SK-N-SH (cell line): ENCODE measurements at regions not wholly inside any gene's neighbourhood (a gene's known extent, or its start where the extent isn't known, plus 50 kb on each side); places are given as distances from the start of the nearest gene placed in this dataset.
A peak's percentile ranks its signal among the peaks of the same experiment; 100 is the strongest.

Source experiments
- CTCF ChIA-PET: fragments of 300-600, 350-600 bp; formaldehyde crosslinking; extraction: SDS; loops from one replicate; lab custom pipeline; 2021; lab: Yijun Ruan, JAX
- POLR2A ChIA-PET: fragments of 350-600 bp; sonication (Branson Sonifier 250); formaldehyde crosslinking; extraction: SDS; loops from one replicate; lab custom pipeline; 2020; ENCODE audit warnings: antibody characterized with exemption, inconsistent platforms; lab: Yijun Ruan, JAX
- DNase-seq: peaks from one replicate; pipeline ENCODE4 v3.0.0; 2012
- H2AFZ ChIP-seq: fragments of 200-600 bp; sonication (generic); 2 replicates; pipeline ENCODE4 v1.8.1; 2016; ENCODE audit warnings: antibody characterized with exemption, mild to moderate bottlenecking, low read depth
- H3F3A ChIP-seq: fragments of 200-600 bp; sonication (generic); replicated peaks from 2 replicates; pipeline ENCODE3; 2016; ENCODE audit warnings: antibody characterized with exemption, mild to moderate bottlenecking; ENCODE audit not compliant: insufficient read depth
- H3K27ac ChIP-seq, 2 experiments: fragments of 200-500 bp in 1 of 2; fragments of 200-600 bp in 1 of 2; sonication (Bioruptor generic) in 1 of 2; sonication (generic), shearing (Covaris generic) in 1 of 2; 2 replicates each; pipeline versions ENCODE4 v1.5.1 to v1.6.1; 2014 to 2016; ENCODE audit warnings: low read depth in 2 of 2, inconsistent platforms in 1 of 2, low read length in 1 of 2, mild to moderate bottlenecking in 1 of 2, mixed read lengths in 1 of 2
- H3K27me3 ChIP-seq: fragments of 200-600 bp; sonication (generic), shearing (Covaris generic); 2 replicates; pipeline ENCODE4 v1.6.1; 2016; ENCODE audit warnings: mixed run types; ENCODE audit not compliant: insufficient read depth
- H3K36me3 ChIP-seq, 2 experiments: fragments of 200-500 bp in 1 of 2; fragments of 200-600 bp in 1 of 2; sonication (Bioruptor generic) in 1 of 2; sonication (generic) in 1 of 2; replicated peaks in 1 of 2; 2 replicates each; pipeline versions ENCODE3 to v1.5.1; 2014 to 2016; ENCODE audit warnings: low read length in 1 of 2, mild to moderate bottlenecking in 1 of 2; ENCODE audit not compliant: insufficient read depth in 2 of 2, control insufficient read depth in 1 of 2
- H3K4me1 ChIP-seq, 2 experiments: fragments of 200-500 bp in 1 of 2; fragments of 200-600 bp in 1 of 2; sonication (Bioruptor generic) in 1 of 2; sonication (generic), shearing (Covaris generic) in 1 of 2; 2 replicates each; pipeline versions ENCODE4 v1.5.1 to v1.6.1; 2014 to 2016; ENCODE audit warnings: low read depth in 1 of 2, low read length in 1 of 2, mixed run types in 1 of 2; ENCODE audit not compliant: insufficient read depth in 2 of 2, control insufficient read depth in 1 of 2
- H3K4me2 ChIP-seq: fragments of 200-600 bp; sonication (generic), shearing (Covaris generic); 2 replicates; pipeline ENCODE4 v1.6.1; 2017; ENCODE audit warnings: mixed run types
- H3K4me3 ChIP-seq, 2 experiments: fragments of 200-500 bp in 1 of 2; fragments of 200-600 bp in 1 of 2; sonication (Bioruptor generic) in 1 of 2; sonication (generic), shearing (Covaris generic) in 1 of 2; 2 replicates each; pipeline versions ENCODE4 v1.5.1 to v1.8.1; 2014 to 2016; ENCODE audit warnings: low read depth in 2 of 2, inconsistent platforms in 1 of 2, low read length in 1 of 2, mild to moderate bottlenecking in 1 of 2, mixed read lengths in 1 of 2, moderate library complexity in 1 of 2
- H3K79me2 ChIP-seq: fragments of 200-600 bp; sonication (generic); 2 replicates; pipeline ENCODE4 v1.8.1; 2017; ENCODE audit warnings: mild to moderate bottlenecking; ENCODE audit not compliant: insufficient read depth
- H3K9ac ChIP-seq: fragments of 200-600 bp; sonication (generic); 2 replicates; pipeline ENCODE4 v1.6.1; 2017; ENCODE audit warnings: mixed run types
- H3K9me2 ChIP-seq: fragments of 200-600 bp; sonication (generic); 2 replicates; pipeline ENCODE4 v1.6.1; 2017; ENCODE audit warnings: mixed run types
- H3K9me3 ChIP-seq: fragments of 200-600 bp; sonication (generic); 2 replicates; pipeline ENCODE4 v1.6.1; 2017; ENCODE audit warnings: mixed run types, mild to moderate bottlenecking, moderate library complexity
- H4K20me1 ChIP-seq: fragments of 200-600 bp; sonication (generic); 2 replicates; pipeline ENCODE4 v1.6.1; 2017; ENCODE audit warnings: mild to moderate bottlenecking, mixed run types; ENCODE audit not compliant: insufficient read depth
- EZH2phosphoT487 ChIP-seq: fragments of 200-600 bp; sonication (generic); IDR thresholded peaks from 2 replicates; pipeline ENCODE4 v1.6.1; 2017; ENCODE audit warnings: low read depth, mixed run types, mild to moderate bottlenecking, antibody characterized with exemption, moderate library complexity, borderline replicate concordance
- FOSL2 ChIP-seq: IDR thresholded peaks from 2 replicates; pipeline ENCODE4 v1.4.0; 2012; ENCODE audit warnings: low read depth, mild to moderate bottlenecking, moderate library complexity, borderline replicate concordance
- FOXJ3 ChIP-seq: sonication (generic); formaldehyde crosslinking; IDR thresholded peaks from 2 replicates; pipeline ENCODE4 v1.5.1; 2020; ENCODE audit warnings: mild to moderate bottlenecking, missing genetic modification reagents
- GABPA ChIP-seq: IDR thresholded peaks from 2 replicates; pipeline ENCODE4 v1.4.0; 2012; ENCODE audit warnings: low read depth, mild to moderate bottlenecking
- GATA2 ChIP-seq: sonication (generic); formaldehyde crosslinking; IDR thresholded peaks from 2 replicates; pipeline ENCODE4 v1.5.0; 2020; ENCODE audit warnings: mild to moderate bottlenecking, missing genetic modification reagents
- JUND ChIP-seq: IDR thresholded peaks from 2 replicates; pipeline ENCODE4 v1.4.0; 2012
- MXI1 ChIP-seq: IDR thresholded peaks from 2 replicates; pipeline ENCODE4 v1.6.1; 2012; ENCODE audit warnings: mild to moderate bottlenecking, low read depth, low read length, improper control_type of control experiment
- NFIC ChIP-seq: IDR thresholded peaks from 2 replicates; pipeline ENCODE4 v1.4.0; 2012; ENCODE audit warnings: borderline replicate concordance
- PBX3 ChIP-seq: IDR thresholded peaks from 2 replicates; pipeline ENCODE4; 2012
- RCOR1 ChIP-seq: fragments of 150-350 bp; IDR thresholded peaks from 2 replicates; pipeline ENCODE4 v1.6.1; 2017; ENCODE audit warnings: antibody characterized with exemption, low read length
- SIN3A ChIP-seq: IDR thresholded peaks from 2 replicates; pipeline ENCODE4 v1.6.1; 2012; ENCODE audit warnings: low read depth, mild to moderate bottlenecking, low read length, moderate library complexity, borderline replicate concordance
- SMC3 ChIP-seq: IDR thresholded peaks from 2 replicates; pipeline ENCODE4 v1.6.1; 2012; ENCODE audit warnings: low read depth, low read length, improper control_type of control experiment
- USF1 ChIP-seq: IDR thresholded peaks from 2 replicates; pipeline ENCODE4 v1.4.0; 2012; ENCODE audit warnings: low read depth, borderline replicate concordance
- YY1 ChIP-seq: IDR thresholded peaks from 2 replicates; pipeline ENCODE4 v1.4.0; 2012; ENCODE audit warnings: low read depth, mild to moderate bottlenecking
- WGBS: methylation state at CpG from one replicate; pipeline ENCODE4 v1.1.6; 2017; ENCODE audit warnings: low lambda C conversion rate; 5-methylcytosine and 5-hydroxymethylcytosine counted together

DNA sequence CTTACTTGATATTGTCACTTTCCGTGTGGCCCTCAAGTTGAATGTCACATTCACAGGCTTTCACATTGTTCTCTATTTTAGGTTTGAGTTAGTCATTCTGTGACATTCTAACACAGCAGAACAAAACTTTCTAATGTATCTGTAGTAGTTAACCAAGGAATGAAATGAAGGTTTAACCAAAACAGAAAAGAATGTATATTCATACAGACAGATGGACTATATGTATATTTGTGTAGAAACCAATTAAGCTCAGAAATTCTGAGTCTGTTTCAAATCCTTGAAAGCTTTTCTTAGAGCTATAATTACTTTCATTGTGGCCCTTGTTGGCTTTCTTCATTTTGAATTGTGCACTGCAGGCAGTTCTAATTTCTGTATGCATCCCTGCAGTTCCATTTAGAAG is 654.7 kb downstream of the LRRC70 start:
- no peak for TF ChIP-seq PBX3
- no peak for TF ChIP-seq FOSL2
- no peak for TF ChIP-seq FOXJ3
- no peak for TF ChIP-seq EZH2phosphoT487
- no peak for TF ChIP-seq GABPA
- TF ChIP-seq RCOR1: no peak
- no peak for TF ChIP-seq NFIC
- TF ChIP-seq JUND: no peak
- Histone ChIP-seq H3K4me3 (no peak overlapping the region), H3K9me3 (no peaks in the 10 kb centered on the region), H3K4me2 (peak overlapping the region; percentile 3; the same call in 1 of the 2 replicates), H3K79me2 (no peaks in the 10 kb centered on the region), H2AFZ (no peak overlapping the region), H3K27ac (no peak overlapping the region; a peak in 1 of 4 replicates), H3F3A (no peaks in the 10 kb centered on the region), H3K9ac (no peak overlapping the region), H3K9me2 (no peaks in the 10 kb centered on the region), H3K27me3 (no peaks in the 10 kb centered on the region), H4K20me1 (no peaks in the 10 kb centered on the region), H3K36me3 (no peaks in the 10 kb centered on the region), H3K4me1 (0 out of 4 replicates have a peak, but pooled peaks cover 0 to under 1% of the 10 kb centered on the region in 2 experiments)
- DNase-seq: no peak
- POLR2A ChIA-PET: no interaction called here
- CTCF ChIA-PET: no interaction called here
- WGBS: 43% methylated on average over 1 of the region's 1 CpG

GRCh38 chr5:63230754-63231153 is 652.1 kb downstream of the LRRC70 start:
- Histone ChIP-seq H3K27ac (no peak overlapping the region), H3K4me2 (no peak overlapping the region), H3K36me3 (no peaks in the 10 kb centered on the region), H3K9ac (no peak overlapping the region), H3K27me3 (no peaks in the 10 kb centered on the region), H2AFZ (no peak overlapping the region), H3K4me3 (no peak overlapping the region), H3K9me2 (no peaks in the 10 kb centered on the region), H3K4me1 (0 out of 4 replicates have a peak, but pooled peaks cover 0 to 5% of the 10 kb centered on the region in 2 experiments), H3F3A (no peaks in the 10 kb centered on the region), H3K9me3 (no peaks in the 10 kb centered on the region), H4K20me1 (no peaks in the 10 kb centered on the region), H3K79me2 (no peaks in the 10 kb centered on the region)
- CTCF ChIA-PET: no interaction called here
- no peak for DNase-seq
- TF ChIP-seq GATA2 (CRISPR knock-in tag) (no peak), MXI1 (no peak), YY1 (no peak), SIN3A (no peak), EZH2phosphoT487 (no peak), SMC3 (no peak), USF1 (no peak)
- 24% methylated on average over 2 of the region's 2 CpGs for WGBS
- POLR2A ChIA-PET: no interaction called here
